DMS153 (cell line): ENCODE measurements at regions not wholly inside any gene's neighbourhood (a gene's known extent, or its start where the extent isn't known, plus 50 kb on each side); places are given as distances from the start of the nearest gene placed in this dataset.
"Not testable (repeated sequence)": the region's sequence is repeated elsewhere in the genome, so short reads cannot be mapped to it uniquely, and the experiment has no call there.

Source experiments
- DNase-seq: peaks from one replicate; lab custom pipeline; 2025; lab: John Stamatoyannopoulos, UW

DNA sequence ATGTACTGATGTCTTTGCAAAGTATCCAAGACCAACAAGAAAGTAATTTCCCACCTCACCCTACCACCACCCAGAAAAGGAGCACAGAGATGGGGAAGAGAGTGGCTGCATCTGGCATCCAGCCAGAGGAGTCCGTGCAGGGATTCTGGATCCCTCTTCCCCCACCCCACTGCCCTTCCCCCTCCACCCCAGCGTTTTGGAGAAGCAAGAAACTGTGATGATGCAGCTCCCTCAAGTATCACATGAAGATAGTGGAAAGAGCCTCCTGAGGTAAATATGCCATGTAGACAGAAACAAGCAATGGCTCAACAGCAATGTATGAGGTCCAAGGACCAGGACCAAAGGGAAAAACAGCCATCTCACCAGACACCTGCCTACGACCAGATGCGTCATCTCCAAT, 153.8 kb downstream of the DEPDC1B start:
- DNase-seq: no peak

DNA sequence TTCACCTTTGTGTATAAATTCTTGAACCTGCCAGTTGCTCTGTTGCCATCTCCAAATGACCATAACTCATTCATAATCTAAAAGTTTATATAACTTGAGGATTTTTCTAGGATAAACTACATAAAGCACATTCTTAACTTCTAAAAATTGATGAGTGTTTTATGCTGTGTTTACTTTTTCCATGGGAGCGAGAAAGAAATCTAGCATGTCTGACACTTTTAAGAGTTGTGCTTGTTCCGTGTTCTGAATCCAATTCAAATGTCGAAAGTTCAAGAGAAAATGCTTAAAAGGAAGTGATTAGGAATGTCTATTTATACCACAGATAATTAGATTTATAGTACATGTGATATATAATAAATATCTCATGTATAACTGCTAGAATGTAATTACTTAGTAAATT, 154.4 kb downstream of the DEPDC1B start:
- no peak for DNase-seq

DNA sequence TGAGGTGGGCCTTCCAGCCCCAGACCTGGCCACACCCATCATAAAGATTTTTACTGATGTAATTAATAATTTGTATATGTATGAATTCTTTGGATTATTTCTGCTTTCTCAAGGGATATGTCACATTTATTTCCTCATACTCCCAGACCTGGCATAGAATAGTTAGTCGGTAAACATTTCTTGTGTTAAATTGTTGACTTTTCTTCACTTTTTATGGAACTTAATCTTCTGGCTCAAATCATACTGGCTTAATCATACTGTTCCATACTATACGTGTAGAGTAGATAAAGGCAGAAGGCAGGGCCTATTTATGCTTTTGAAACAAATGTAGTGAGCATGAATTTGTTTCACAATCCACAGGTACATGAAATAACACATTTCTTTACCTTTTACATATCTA, 155.8 kb downstream of the DEPDC1B start:
- DNase-seq: no peak

DNA sequence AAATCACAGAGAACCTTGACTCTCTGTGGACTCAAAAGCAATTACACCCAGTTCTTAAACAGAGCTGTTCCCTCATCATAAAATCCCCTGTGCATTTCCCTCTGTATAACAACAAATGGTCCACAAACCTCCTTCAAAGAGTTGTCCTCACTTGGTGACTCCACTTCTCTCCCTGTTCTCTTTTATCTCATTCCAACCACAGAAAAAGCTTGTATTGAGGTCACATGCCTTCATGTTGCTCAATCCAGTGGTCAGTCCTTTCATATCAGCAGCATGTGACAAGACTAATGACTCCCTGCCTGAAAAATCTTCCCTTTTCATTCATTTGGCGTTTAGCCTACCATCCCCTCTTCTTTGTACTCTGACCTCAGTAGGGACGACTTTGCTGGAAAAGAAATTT, 158.0 kb downstream of the DEPDC1B start:
- DNase-seq: no peak

DNA sequence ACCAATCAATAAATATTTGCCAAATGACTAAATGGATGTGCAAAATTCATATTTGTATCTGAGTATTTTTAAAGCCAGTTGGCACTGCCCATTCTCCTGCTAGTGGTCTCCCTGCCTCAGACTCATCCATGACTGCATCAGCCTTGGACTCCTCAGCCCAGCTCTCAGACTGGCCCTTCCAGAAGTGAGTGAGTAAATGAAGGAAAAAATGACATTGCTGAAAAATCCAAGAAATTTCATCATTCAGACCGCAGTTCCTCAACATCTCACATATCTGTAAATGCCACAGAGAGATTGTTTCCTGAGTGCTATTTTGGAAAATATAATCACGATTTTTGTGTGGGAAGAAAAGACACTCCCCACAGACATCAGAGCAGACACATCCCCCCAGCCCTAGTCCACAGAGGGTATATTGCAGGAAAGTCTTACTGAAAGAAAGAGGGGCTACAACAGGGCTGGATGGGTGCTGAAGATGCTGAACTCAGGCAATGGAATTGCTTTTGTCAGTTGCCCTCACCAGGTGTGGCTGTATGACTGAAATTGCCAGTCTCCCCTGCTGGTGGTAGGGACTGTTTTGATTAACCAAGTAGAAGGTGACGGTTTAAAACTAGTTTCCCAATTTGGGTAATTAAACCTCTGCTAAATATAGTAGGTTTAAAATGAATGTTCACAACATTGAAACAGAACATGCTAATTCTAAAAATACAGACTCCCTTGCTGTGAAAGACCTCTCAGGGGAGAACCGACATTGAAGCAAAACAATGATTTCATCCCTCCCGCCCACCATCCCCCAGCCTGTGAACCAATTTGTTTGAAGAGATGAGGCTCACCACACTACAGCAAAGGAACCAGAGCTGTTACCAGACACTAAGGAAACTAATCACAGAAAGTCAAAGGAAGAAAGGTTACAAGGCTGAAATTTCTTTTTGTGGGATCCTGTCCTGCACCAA, 158.8 kb downstream of the DEPDC1B start:
- no peak for DNase-seq

DNA sequence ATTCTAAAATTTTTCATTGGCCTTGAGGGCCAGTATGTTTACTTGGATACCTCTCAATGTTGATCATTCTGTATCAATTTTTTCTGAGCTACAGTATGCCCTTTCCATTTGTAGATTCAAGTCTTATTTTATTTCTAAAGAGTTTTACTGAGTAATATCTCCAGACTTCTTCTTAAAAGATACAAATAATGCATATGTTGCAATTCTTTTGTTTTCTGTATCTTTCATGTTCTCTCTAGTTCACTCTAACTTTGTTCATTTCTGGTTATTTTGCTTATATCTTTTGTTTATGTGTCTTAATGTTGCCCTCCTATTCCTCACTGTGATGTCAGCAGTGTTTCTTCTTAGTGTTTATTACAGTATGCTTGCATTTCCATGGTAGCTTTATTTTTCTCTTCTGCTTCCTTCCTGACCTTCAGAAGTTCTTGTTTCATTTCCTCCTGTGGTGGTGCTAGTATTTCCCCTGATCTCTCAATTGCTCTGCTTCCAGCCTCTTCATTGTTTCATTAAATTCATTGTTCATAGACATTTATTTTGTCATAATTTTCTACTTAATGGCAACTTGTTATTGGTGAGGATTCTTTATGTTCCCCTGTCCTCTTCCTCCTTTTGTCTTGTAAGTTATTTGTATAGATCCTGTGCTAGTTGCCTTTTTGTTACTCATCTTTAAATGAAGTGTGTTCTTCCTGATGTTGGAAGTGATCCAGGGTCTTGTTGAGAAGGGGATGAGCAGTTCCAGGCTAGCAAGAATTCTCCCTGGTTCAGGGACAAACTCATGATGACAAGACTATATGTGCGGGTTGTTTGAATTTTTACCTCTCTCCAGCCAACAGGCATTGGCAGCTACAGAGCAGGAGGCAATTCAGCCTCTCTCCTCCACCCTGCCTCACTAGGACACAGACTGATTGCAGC, 160.8 kb downstream of the DEPDC1B start:
- no peak for DNase-seq

DNA sequence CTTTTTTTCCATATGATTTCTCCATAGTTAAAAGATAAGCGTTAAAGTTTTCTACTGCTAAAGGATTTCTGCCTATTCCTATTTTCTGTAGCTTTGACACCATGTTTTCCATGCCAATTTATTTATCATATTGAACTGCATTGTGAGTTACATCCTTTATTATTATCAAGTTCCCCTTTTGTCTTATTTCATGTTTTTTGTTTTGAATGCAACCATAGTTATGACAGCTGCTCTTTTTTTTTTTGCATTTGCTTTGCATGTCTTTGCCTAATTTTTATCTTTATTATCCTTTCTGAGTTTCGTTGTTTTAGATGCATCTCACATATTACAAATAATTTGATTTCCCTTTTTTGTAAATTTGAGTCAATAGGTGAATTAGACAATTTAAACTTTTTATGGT, 161.5 kb downstream of the DEPDC1B start:
- DNase-seq: no peak

DNA sequence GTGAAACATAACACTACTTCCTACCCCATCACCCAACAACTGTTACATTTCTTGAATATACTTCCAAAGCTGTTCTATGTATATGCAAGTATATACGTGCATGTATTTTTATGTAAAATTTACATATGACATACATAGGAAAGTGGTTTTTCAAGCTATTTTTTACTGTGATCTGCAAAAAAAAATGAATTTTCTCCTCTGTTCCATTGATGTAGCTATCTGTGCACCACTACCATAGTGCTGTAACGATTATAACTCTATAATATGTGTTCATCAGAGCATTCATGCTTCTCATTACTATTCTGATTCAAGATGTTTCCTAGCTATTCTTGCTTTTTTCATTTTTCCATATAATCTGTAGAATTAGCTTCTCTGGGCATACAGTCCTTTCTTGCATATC, 164.0 kb downstream of the DEPDC1B start:
- DNase-seq: no peak

DNA sequence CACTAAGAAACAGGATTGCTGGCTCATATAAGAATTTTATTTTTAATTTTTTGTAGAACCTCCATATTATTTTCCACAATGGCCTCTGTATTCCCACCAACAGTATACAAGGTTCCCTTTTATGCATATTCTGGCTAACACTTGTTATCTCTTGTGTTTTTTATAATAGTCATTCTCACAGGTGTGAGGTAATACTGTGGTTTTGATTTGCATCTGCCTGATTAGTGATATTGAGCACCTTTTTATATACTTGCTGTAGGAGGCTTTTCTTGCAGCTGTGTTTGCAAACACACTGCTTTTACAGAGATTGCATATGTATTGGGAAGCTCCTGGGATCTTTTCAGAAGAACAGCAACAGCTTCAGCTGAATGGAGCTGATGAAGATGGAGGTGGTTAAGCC, 164.8 kb downstream of the DEPDC1B start:
- DNase-seq: no peak

DNA sequence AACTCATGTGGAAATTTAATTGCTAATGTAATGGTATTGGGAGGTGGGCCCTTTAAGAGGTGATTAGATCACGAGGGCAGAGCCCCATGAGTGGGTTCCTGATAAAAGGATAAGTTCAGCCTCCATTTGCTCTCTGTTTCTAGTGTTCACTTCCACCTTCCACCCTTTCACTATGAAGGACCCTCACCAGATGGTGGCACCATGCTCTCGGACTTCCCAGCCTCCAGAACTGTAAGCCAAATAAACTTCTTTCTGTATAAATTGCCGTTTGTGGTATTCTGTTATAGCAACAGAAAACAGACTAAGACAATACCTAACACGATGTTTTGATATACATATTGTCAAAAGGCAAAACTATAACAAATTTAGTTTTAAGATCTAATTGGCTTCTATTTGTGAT, 166.2 kb downstream of the DEPDC1B start:
- DNase-seq: no peak

DNA sequence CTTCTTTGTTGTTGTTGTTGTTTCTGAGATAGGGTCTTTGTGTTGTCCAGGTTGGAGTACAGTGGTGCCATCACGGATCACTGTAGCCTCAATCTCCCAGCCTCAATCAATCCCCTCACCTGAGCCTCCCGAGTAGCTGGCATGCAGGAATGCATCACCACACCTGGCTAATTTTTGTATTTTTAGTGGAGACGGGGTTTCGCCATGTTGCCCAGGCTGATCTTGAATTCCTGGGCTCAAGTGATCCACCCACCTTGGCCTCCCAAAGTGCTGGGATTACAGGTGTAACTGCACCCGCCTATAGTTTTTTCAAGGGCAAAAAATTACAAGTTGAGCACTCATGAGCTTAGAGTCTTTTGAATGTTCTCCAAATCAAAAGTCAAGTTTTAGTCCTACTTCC, 167.2 kb downstream of the DEPDC1B start:
- not testable (repeated sequence) for DNase-seq

DNA sequence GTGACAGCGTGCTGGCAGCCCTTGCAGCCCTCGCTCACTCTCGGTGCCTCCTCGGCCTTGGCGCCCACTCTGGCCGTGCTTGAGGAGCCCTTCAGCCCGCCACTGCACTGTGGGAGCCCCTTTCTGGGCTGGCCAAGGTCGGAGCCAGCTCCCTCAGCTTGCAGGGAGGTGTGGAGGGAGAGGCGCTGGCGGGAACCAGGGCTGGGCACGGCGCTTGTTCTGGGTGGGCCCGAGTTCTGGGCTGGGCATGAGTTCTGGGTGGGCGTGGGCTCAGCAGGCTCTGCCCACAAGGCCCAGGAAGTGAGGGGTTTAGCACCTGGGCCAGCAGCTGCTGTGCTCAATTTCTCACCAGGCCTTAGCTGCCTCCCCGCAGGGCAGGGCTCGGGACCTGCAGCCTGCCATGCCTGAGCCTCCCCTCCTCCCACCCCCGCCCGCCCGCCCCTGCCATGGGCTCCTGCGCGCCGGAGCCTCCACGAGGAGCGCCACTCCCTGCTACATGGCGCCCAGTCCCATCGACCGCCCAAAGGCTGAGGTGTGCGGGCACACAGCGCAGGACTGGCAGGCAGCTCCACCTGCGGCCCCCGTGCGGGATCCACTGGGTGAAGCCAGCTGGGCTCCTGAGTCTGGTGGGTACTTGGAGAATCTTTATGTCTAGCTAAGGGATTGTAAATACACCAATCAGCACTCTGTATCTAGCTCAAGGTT, 169.7 kb downstream of the DEPDC1B start:
- not testable (repeated sequence) for DNase-seq

DNA sequence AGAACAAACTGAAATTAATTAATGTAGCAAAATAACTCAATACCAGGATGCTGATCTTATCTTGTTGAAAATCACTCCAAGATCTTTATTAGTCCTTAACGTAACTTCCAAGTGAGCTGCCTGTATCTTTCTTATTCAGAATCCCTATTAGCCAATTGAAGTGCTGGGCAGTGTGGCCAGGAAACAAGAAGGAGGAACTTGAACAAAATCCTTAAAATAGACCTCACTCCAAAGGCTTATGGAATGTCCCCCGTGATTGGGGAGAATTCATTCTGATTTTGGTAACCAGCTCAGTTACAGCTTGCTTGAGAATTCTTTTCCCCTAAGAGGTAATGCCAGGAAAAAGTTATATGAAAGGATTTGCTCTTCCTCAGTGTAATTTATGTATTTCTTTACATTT, 171.0 kb downstream of the DEPDC1B start:
- DNase-seq: no peak

DNA sequence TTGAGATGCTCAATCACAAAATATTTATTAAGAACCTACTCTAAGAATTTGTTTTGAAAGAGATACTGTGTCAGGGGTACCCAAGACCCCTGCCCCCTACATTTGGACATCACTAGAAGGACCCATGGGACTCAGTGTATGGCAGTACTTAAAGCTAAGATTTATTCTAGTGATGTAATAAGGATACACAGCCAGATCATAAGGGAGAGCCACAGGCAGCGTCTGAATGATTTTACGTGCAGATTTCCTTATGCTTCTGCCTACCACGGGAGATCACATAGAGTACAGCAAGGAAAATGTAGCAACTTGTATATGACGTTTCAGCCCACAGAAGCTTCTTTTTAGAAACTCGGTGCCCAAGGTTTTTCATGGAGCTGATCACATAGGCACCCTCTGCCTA, 172.9 kb downstream of the DEPDC1B start:
- no peak for DNase-seq

DNA sequence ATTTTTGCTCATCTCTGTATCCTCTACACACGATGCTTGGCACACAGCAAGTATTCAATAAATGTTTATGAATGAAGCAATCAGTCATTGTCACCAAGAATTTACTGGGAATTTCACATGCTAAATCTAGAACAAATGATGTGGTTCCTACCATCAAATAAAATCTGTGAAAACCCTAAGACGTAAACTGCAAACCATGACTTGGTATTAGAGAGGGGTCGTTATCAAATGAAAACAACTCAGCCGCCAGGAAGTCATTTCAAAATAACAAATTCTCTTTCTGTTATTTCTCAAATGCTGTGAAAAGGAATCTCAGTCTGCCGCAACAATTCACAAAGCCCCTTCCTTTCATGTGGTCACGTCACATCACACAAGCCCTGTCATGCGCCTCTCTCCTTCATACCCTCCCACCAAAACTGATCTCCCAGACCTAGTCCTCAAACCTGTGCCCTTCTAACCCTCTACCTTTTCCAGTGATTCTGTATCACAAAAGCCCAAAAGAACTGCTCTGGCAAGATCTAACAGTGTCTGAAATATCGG, 173.6 kb downstream of the DEPDC1B start:
- no peak for DNase-seq

DNA sequence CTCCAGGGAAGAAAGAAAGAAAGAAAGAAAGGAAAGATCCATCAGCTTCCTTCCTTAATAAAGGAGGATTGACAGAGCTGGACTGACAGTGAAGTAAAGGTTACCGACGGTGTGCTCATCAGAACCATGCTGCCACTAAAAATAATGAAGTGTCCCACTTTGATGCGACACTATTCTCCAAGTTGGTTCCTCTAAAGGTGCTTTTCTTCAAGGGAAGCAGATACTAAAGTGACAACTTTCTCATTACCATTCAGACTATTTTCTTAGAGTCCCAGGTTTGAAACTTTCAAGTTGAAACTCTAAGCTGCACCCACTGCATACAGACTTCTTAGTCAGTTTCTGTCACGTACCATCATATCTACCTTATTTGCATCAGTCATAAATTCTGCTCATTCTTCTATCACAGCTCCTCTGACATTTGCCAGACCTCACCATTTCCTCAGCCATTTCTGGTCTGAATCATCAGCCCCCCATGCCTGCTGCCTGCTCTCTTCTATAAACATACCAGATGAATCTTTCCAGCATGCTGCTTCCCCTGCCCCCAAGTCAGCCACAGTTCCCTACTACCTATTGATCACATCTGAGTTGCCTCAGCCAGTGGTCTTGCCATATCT, 177.6 kb downstream of the DEPDC1B start:
- no peak for DNase-seq

DNA sequence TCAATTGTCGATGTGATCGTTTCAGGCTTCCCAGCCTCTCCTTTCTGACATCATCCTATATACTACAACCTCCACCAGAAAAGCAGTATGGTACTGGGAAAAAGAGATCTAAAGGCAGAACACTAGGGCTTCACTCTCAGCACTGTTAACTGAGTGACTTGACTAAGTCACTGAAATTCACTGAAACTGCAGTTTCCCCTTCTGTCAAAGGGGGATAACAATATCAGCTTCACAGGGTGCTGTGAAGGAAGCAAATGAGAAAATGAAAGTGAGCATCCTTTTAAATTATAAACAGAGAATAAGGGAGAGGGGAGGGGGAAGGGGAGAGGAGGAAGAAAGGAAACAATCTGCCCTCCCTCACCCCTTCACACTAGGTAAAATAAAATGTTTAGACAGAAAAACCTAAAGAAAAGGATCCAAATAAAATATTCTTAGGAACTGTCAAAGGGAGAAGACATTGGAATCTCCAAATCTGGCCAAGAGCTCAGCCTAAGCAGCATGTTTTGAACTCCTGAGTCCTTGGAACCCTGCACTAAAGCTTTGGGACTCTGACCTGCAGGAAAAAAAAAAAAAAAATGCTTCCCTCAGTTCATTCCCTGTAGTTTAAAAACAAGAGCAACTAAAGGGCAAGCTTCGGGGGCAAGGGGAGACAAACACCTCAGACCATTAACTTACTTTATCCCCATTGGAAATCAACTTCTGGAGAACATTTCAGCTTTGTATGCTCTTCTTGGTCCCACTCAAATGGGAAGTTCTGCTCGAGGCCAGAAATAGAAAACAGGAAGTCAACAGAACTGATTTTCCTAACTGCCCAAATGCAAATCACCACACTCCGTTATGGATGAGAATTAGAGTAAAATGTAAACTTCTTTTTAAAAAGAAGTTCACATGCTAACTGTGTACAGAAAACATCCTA, 178.3 kb downstream of the DEPDC1B start:
- no peak for DNase-seq

DNA sequence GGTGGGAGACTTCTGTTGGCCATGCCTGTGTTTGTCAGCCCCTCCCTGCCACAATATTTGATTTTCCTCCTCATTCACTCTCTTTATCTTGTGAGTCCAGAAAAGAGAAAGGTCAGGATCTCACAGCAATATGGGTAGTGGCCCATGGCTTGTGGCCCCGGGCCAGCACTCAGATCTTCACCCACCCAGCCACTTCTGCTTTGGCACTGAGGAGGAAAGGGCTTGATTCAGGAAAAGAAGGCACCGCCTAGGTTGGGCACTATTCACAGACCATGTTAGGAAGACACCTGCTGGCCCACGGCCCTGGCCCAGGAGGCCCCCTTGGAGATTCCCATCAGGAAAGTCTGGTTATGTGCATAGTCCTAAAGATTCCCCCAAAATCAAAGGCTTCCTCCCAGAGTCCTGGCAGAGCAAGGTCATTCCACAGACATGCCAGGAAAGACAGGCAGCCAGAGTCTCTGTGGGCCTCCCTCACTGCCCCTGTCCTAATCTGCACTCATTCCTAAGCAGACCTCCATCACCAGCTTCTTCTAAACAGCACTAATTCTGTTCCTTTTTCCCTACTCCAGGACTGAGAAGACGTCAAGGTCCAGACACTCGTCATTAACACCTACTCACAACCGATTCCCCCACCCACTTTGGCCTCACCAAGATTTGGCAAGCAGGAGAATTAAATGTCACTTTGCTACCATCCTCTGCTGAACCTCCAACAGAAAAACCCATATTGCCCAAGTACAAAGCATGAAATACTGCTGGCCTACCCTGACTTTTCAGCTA, 179.3 kb downstream of the DEPDC1B start:
- no peak for DNase-seq

DNA sequence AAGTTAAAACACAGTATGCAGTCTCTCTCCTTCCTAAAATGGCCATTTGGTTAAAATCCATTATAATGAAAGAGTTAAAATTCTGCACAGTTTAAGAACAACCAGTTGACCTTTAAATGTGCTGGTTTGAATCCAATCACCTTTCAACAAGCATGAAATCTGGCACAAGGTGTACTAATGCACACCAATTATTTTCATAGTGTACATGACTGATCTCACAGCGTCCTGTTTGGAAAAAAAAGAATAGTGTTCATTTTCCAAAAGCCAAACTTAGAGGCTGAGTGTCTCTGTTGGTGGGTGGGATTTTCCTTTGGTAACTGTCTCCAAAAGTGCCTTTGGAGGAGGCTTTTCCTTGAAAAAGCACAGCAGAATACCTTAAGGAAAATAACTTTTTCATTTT, 180.6 kb downstream of the DEPDC1B start:
- no peak for DNase-seq

DNA sequence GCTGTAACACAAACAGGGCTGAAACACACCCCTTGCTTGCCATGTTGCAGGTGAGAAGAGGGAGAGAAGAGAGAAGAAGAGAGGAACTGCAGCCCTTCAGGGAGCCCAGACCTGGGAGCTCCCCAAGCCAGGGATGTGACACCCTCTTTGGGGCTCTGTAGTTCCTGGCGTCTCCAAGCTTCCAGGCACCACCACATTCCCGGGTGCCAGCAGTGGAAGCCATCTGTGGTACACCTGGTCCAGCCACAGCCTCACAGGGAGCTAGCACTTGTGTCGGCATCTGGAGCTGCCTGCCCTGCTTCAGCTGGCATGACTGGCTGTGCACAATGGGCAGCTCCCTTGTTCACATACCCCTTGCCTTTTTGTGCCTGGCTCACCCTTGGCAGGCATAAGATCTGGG, 182.1 kb downstream of the DEPDC1B start:
- DNase-seq: no peak
